GM10266 (cell line): ENCODE measurements at regions not wholly inside any gene's neighbourhood (a gene's known extent, or its start where the extent isn't known, plus 50 kb on each side); places are given as distances from the start of the nearest gene placed in this dataset.
"Not testable (repeated sequence)": the region's sequence is repeated elsewhere in the genome, so short reads cannot be mapped to it uniquely, and the experiment has no call there.

Experiments used
- DNase-seq: peaks from one replicate; pipeline ENCODE4 v3.0.0; 2012; ENCODE audit errors: extremely low spot score
- TF ChIP-seq, protein P1 (sequence below): IDR thresholded peaks from 2 replicates; pipeline ENCODE4 v1.5.1; 2012; ENCODE audit warnings: mild to moderate bottlenecking, low read depth; ENCODE audit not compliant: control insufficient read depth, insufficient read depth; ENCODE audit errors: missing control alignments

- no peak for DNase-seq
These were observed 484.7 kb downstream of the TFAP2B start for GRCh38 chr6:51303338-51303737.

GRCh38 chr6:51314965-51315364 is 496.3 kb downstream of the TFAP2B start:
- TF ChIP-seq, protein P1, sequence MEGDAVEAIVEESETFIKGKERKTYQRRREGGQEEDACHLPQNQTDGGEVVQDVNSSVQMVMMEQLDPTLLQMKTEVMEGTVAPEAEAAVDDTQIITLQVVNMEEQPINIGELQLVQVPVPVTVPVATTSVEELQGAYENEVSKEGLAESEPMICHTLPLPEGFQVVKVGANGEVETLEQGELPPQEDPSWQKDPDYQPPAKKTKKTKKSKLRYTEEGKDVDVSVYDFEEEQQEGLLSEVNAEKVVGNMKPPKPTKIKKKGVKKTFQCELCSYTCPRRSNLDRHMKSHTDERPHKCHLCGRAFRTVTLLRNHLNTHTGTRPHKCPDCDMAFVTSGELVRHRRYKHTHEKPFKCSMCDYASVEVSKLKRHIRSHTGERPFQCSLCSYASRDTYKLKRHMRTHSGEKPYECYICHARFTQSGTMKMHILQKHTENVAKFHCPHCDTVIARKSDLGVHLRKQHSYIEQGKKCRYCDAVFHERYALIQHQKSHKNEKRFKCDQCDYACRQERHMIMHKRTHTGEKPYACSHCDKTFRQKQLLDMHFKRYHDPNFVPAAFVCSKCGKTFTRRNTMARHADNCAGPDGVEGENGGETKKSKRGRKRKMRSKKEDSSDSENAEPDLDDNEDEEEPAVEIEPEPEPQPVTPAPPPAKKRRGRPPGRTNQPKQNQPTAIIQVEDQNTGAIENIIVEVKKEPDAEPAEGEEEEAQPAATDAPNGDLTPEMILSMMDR: no peak
- no peak for DNase-seq

More at GRCh38 chr6:51303338-51303737, 484.7 kb downstream of the TFAP2B start:
- TF ChIP-seq, protein P1: no peak

DNA sequence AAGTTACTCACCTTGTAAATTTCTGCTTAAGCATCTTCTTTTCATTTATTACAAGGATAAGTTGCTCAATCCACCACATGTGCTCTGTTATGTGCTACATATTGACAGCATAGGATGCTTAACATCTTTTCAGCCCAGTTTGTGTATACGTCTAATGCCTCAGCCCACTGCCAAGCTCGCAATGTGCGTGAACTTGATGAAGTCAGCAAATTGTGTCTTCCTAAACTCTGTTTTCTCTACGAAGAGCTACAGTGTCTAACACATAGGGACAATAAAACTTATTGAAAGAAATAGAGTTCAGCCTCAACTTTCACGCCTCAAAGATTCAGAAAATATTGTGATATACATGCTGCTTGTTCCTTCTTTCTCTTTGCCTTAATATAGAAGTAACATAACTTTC is 500.0 kb downstream of the TFAP2B start:
- DNase-seq: no peak
- TF ChIP-seq, protein P1: no peak

DNA sequence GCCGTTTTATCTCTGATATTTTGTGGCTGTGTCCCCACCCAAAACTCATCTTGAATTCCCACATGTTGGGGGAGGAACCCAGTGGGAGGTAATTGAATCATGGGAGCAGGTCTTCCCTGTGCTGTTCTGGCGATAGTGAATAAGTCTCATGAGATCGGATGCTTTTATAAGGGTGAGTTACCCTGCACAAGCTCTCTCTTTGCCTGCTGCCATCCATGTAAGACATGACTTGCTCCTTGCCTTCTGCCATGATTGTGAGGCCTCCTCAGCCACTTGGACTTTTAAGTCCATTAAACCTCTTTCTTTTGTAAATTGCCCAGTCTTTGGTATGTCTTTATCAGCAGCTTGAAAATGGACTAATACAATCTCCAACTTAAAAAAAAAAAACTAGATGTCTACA is 502.8 kb downstream of the TFAP2B start:
- not testable (repeated sequence) for DNase-seq

- TF ChIP-seq, protein P1: no peak
- DNase-seq: no peak
These were observed 503.8 kb downstream of the TFAP2B start for GRCh38 chr6:51322505-51322904.

DNA sequence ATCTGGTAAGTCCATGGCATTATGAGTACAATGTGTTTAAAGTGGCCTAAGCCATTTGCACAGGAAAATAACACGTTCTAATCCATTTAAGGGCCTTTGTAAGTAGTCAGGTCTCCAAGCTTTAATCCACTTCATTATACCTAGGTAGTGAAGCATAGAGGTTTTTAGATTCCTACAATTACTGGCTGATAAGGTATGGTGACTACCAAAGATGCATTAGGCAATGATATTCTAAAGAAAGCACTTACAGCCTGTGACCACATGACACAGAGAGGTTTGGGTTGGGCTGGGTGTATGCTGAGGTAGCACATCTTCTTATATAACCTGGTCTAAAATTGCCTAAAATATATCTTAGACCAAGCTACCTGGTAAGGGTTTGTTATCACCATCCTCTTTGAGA is 504.4 kb downstream of the TFAP2B start:
- TF ChIP-seq, protein P1: no peak

DNA sequence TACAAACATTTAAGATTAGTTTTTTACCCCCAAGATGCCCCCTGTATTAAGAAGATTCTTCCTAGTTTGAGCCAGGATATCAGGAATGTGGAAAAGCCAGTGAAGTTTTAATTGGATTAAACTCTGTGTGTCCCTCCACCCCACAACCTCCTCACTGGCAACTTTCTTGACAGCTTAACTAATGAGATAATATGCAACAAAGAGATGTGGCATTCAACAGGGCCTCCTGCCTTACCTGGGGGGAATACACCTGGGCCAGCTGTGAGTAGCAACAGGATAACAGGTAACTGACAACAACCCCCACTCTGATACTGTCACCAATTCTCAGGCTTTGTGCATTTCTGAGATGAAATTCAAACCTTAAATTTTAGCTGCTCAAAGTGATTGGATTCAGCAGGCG is 512.3 kb downstream of the TFAP2B start:
- TF ChIP-seq, protein P1: no peak
- DNase-seq: no peak

More for the DNA sequence above, 504.4 kb downstream of the TFAP2B start:
- DNase-seq: no peak

DNA sequence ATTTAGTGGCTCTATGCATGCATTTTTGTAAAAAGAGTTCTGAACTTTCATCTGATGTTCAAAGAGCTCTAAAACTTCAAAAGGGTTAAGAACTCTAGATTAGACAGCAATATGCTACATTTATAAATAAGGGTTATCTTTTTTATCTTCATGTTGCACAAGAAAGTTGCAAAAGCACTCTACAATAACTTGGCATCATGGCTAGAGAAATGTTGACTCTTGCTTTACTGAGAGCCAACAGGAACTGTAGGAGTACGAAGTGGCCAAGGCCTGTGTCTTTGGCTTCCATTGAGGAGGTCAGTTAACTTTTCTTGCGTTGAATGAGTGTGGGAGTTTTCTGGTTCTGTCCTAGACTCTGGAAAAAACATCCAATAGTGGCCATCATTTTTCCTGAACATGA is 516.9 kb downstream of the TFAP2B start:
- no peak for DNase-seq
- TF ChIP-seq, protein P1: no peak
